ENCODE measurements at regions not wholly inside any gene's neighbourhood (a gene's known extent, or its start where the extent isn't known, plus 50 kb on each side); places are given as distances from the start of the nearest gene placed in this dataset.

GRCh38 chr9:81824802-81825730 is 103.2 kb upstream of the SPATA31D4 start:
- TF ChIP-seq, protein P1, sequence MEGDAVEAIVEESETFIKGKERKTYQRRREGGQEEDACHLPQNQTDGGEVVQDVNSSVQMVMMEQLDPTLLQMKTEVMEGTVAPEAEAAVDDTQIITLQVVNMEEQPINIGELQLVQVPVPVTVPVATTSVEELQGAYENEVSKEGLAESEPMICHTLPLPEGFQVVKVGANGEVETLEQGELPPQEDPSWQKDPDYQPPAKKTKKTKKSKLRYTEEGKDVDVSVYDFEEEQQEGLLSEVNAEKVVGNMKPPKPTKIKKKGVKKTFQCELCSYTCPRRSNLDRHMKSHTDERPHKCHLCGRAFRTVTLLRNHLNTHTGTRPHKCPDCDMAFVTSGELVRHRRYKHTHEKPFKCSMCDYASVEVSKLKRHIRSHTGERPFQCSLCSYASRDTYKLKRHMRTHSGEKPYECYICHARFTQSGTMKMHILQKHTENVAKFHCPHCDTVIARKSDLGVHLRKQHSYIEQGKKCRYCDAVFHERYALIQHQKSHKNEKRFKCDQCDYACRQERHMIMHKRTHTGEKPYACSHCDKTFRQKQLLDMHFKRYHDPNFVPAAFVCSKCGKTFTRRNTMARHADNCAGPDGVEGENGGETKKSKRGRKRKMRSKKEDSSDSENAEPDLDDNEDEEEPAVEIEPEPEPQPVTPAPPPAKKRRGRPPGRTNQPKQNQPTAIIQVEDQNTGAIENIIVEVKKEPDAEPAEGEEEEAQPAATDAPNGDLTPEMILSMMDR (IDR thresholded peaks at IDR 0.05): no peak
- TF ChIP-seq POLR2AphosphoS5 (IDR thresholded peaks at IDR 0.05): no peak
- no peak for TF ChIP-seq EP300 (IDR thresholded peaks at IDR 0.05)
